ENCODE measurements at regions not wholly inside any gene's neighbourhood (a gene's known extent, or its start where the extent isn't known, plus 50 kb on each side); places are given as distances from the start of the nearest gene placed in this dataset.

DNA sequence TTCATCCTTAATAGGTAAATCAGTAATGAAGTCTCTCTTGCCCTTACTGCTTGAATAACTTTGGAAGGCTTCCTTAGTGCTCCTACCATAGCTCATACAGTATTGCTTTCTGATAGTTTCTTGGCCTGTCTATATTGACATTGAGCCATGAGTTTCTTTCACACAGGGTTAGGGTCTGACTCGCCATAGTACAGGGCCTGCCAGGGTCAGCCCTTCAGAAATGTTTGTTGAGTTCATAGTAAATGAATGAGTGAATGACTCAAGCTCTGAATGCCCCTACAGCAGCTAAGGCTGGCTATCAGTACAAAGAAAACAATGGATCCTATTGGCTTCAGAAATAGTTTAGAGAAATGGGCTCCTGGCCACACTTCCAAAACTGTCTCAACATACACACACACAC lies 65.0 kb upstream of the LRATD1 start:
- TF ChIP-seq, protein P1, sequence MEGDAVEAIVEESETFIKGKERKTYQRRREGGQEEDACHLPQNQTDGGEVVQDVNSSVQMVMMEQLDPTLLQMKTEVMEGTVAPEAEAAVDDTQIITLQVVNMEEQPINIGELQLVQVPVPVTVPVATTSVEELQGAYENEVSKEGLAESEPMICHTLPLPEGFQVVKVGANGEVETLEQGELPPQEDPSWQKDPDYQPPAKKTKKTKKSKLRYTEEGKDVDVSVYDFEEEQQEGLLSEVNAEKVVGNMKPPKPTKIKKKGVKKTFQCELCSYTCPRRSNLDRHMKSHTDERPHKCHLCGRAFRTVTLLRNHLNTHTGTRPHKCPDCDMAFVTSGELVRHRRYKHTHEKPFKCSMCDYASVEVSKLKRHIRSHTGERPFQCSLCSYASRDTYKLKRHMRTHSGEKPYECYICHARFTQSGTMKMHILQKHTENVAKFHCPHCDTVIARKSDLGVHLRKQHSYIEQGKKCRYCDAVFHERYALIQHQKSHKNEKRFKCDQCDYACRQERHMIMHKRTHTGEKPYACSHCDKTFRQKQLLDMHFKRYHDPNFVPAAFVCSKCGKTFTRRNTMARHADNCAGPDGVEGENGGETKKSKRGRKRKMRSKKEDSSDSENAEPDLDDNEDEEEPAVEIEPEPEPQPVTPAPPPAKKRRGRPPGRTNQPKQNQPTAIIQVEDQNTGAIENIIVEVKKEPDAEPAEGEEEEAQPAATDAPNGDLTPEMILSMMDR (IDR thresholded peaks at IDR 0.05) = no peak
- no peak for TF ChIP-seq POLR2A (IDR thresholded peaks at IDR 0.05)

Data from testis (tissue), 2 donors.